ENCODE measurements at regions not wholly inside any gene's neighbourhood (a gene's known extent, or its start where the extent isn't known, plus 50 kb on each side); places are given as distances from the start of the nearest gene placed in this dataset.

- no peak for TF ChIP-seq CTCF (IDR thresholded peaks at IDR 0.05)
- TF ChIP-seq POLR2A (IDR thresholded peaks at IDR 0.05; ENCODE audit: low read depth): no peak
Measured at GRCh38 chr4:85175190-85175589, 208.7 kb upstream of the WDFY3 start.

Measured in esophagus muscularis mucosa (tissue), 3 donors.